ENCODE measurements at regions not wholly inside any gene's neighbourhood (a gene's known extent, or its start where the extent isn't known, plus 50 kb on each side); places are given as distances from the start of the nearest gene placed in this dataset.
"Not testable (repeated sequence)": the region's sequence is repeated elsewhere in the genome, so short reads cannot be mapped to it uniquely, and the experiment has no call there.

- Mint-ChIP-seq H3K4me3 (no peak overlapping the region), H3K36me3 (ENCODE audit: low read depth) (no peaks in the 10 kb centered on the region), H3K27ac (no peak overlapping the region), H3K27me3 (ENCODE audit: low read depth) (no peaks in the 10 kb centered on the region), H3K4me1 (ENCODE audit: low read depth) (no peaks in the 10 kb centered on the region), H3K9me3 (ENCODE audit: insufficient read depth) (no peaks in the 10 kb centered on the region)
- DNase-seq (no peak), ATAC-seq (no peak)
- CTCF ChIA-PET = no interaction called here
- POLR2A ChIA-PET = no interaction called here
Measured at GRCh38 chr4:12932203-12932788, 551.8 kb downstream of the RAB28 start.

- CTCF ChIA-PET = no interaction called here
- H3K27me3 Mint-ChIP-seq (ENCODE audit: low read depth) = no peaks in the 10 kb centered on the region
- no peak for ATAC-seq
Measured at GRCh38 chr4:12929784-12930183, 554.4 kb downstream of the RAB28 start.

GRCh38 chr4:12928751-12929150 is 555.4 kb downstream of the RAB28 start:
- Mint-ChIP-seq H3K27ac (no peak overlapping the region), H3K36me3 (ENCODE audit: low read depth) (no peaks in the 10 kb centered on the region), H3K27me3 (ENCODE audit: low read depth) (no peaks in the 10 kb centered on the region), H3K4me3 (no peak overlapping the region), H3K4me1 (ENCODE audit: low read depth) (no peaks in the 10 kb centered on the region), H3K9me3 (ENCODE audit: insufficient read depth) (no peaks in the 10 kb centered on the region)
- POLR2A ChIA-PET = no interaction called here
- CTCF ChIA-PET = no interaction called here
- ATAC-seq = no peak
- DNase-seq = no peak

More at GRCh38 chr4:12929784-12930183, 554.4 kb downstream of the RAB28 start:
- POLR2A ChIA-PET = no interaction called here
- Mint-ChIP-seq H3K4me3 (no peak overlapping the region), H3K27ac (no peak overlapping the region), H3K9me3 (ENCODE audit: insufficient read depth) (no peaks in the 10 kb centered on the region), H3K36me3 (ENCODE audit: low read depth) (no peaks in the 10 kb centered on the region), H3K4me1 (ENCODE audit: low read depth) (no peaks in the 10 kb centered on the region)
- DNase-seq = no peak

- POLR2A ChIA-PET = no interaction called here
- ATAC-seq (no peak), DNase-seq (no peak)
- CTCF ChIA-PET = no interaction called here
- no peaks in the 10 kb centered on the region for H3K9me3 Mint-ChIP-seq (ENCODE audit: insufficient read depth)
- no peaks in the 10 kb centered on the region for H3K27me3 Mint-ChIP-seq (ENCODE audit: low read depth)
- no peak overlapping the region for H3K27ac Mint-ChIP-seq
- H3K4me3 Mint-ChIP-seq = no peak overlapping the region
- H3K4me1 Mint-ChIP-seq (ENCODE audit: low read depth) = no peaks in the 10 kb centered on the region
- H3K36me3 Mint-ChIP-seq (ENCODE audit: low read depth) = no peaks in the 10 kb centered on the region
Measured at GRCh38 chr4:12926189-12927066, 557.7 kb downstream of the RAB28 start.

GRCh38 chr4:12924728-12925320 is 559.3 kb downstream of the RAB28 start:
- Mint-ChIP-seq H3K27me3 (ENCODE audit: low read depth) (no peaks in the 10 kb centered on the region), H3K36me3 (ENCODE audit: low read depth) (no peaks in the 10 kb centered on the region), H3K27ac (no peak overlapping the region), H3K9me3 (ENCODE audit: insufficient read depth) (no peaks in the 10 kb centered on the region), H3K4me3 (no peak overlapping the region), H3K4me1 (ENCODE audit: low read depth) (no peaks in the 10 kb centered on the region)
- ATAC-seq (no peak), DNase-seq (no peak)
- ChIA-PET POLR2A (no interaction called here), CTCF (no interaction called here)

- Mint-ChIP-seq H3K4me1 (ENCODE audit: low read depth) (no peaks in the 10 kb centered on the region), H3K36me3 (ENCODE audit: low read depth) (no peaks in the 10 kb centered on the region), H3K27ac (no peak overlapping the region), H3K27me3 (ENCODE audit: low read depth) (no peaks in the 10 kb centered on the region), H3K9me3 (ENCODE audit: insufficient read depth) (no peaks in the 10 kb centered on the region), H3K4me3 (no peak overlapping the region)
- POLR2A ChIA-PET = interaction anchor here (0.5 kb wide), 1 partner anchor 76 kb away, joined by 3 read pairs; no protein-coding TSS in a partner anchor
- CTCF ChIA-PET = no interaction called here
- DNase-seq = no peak
- no peak for ATAC-seq
Measured at GRCh38 chr4:12924253-12924652, 559.9 kb downstream of the RAB28 start.

GRCh38 chr4:12912896-12913418 is 571.2 kb downstream of the RAB28 start:
- ChIA-PET CTCF (no interaction called here), POLR2A (no interaction called here)
- DNase-seq (no peak), ATAC-seq (no peak)
- Mint-ChIP-seq H3K27ac (no peak overlapping the region), H3K27me3 (ENCODE audit: low read depth) (no peaks in the 10 kb centered on the region), H3K9me3 (ENCODE audit: insufficient read depth) (peaks cover 5% of the 10 kb centered on the region), H3K4me1 (ENCODE audit: low read depth) (no peaks in the 10 kb centered on the region), H3K4me3 (no peak overlapping the region), H3K36me3 (ENCODE audit: low read depth) (no peaks in the 10 kb centered on the region)

- no peak overlapping the region for H3K4me3 Mint-ChIP-seq
- CTCF ChIA-PET = no interaction called here
- POLR2A ChIA-PET = no interaction called here
- ATAC-seq (no peak), DNase-seq (no peak)
- H3K27ac Mint-ChIP-seq = no peak overlapping the region
- H3K36me3 Mint-ChIP-seq (ENCODE audit: low read depth) = no peaks in the 10 kb centered on the region
- peaks cover 5% of the 10 kb centered on the region for H3K9me3 Mint-ChIP-seq (ENCODE audit: insufficient read depth)
- H3K27me3 Mint-ChIP-seq (ENCODE audit: low read depth) = no peaks in the 10 kb centered on the region
- no peaks in the 10 kb centered on the region for H3K4me1 Mint-ChIP-seq (ENCODE audit: low read depth)
Measured at GRCh38 chr4:12911750-12912358, 572.3 kb downstream of the RAB28 start.

- CTCF ChIA-PET; H3K27ac Mint-ChIP-seq; H3K4me3 Mint-ChIP-seq; H3K36me3 Mint-ChIP-seq (ENCODE audit: low read depth); DNase-seq; ATAC-seq; POLR2A ChIA-PET; H3K27me3 Mint-ChIP-seq (ENCODE audit: low read depth); H3K4me1 Mint-ChIP-seq (ENCODE audit: low read depth); H3K9me3 Mint-ChIP-seq (ENCODE audit: insufficient read depth): not testable (repeated sequence)
Measured at GRCh38 chr4:12903640-12904039, 580.5 kb downstream of the RAB28 start.

- Mint-ChIP-seq H3K27ac (no peak overlapping the region), H3K36me3 (ENCODE audit: low read depth) (no peaks in the 10 kb centered on the region), H3K27me3 (ENCODE audit: low read depth) (no peaks in the 10 kb centered on the region), H3K4me1 (ENCODE audit: low read depth) (no peaks in the 10 kb centered on the region), H3K9me3 (ENCODE audit: insufficient read depth) (peaks cover 3% of the 10 kb centered on the region), H3K4me3 (no peak overlapping the region)
- CTCF ChIA-PET = no interaction called here
- ATAC-seq (no peak), DNase-seq (no peak)
- POLR2A ChIA-PET = no interaction called here
Measured at GRCh38 chr4:12902735-12903134, 581.4 kb downstream of the RAB28 start.

- ChIA-PET POLR2A (no interaction called here), CTCF (no interaction called here)
- Mint-ChIP-seq H3K4me1 (ENCODE audit: low read depth) (no peaks in the 10 kb centered on the region), H3K9me3 (ENCODE audit: insufficient read depth) (no peaks in the 10 kb centered on the region), H3K36me3 (ENCODE audit: low read depth) (no peaks in the 10 kb centered on the region), H3K4me3 (no peak overlapping the region), H3K27ac (no peak overlapping the region), H3K27me3 (ENCODE audit: low read depth) (no peaks in the 10 kb centered on the region)
- DNase-seq (no peak), ATAC-seq (no peak)
Measured at GRCh38 chr4:12897954-12898353, 586.2 kb downstream of the RAB28 start.

- Mint-ChIP-seq H3K4me3 (no peak overlapping the region), H3K9me3 (ENCODE audit: insufficient read depth) (no peaks in the 10 kb centered on the region), H3K4me1 (ENCODE audit: low read depth) (no peaks in the 10 kb centered on the region), H3K27ac (no peak overlapping the region), H3K36me3 (ENCODE audit: low read depth) (no peaks in the 10 kb centered on the region), H3K27me3 (ENCODE audit: low read depth) (no peaks in the 10 kb centered on the region)
- DNase-seq (no peak), ATAC-seq (no peak)
- CTCF ChIA-PET = no interaction called here
- POLR2A ChIA-PET = no interaction called here
Measured at GRCh38 chr4:12894062-12894461, 590.1 kb downstream of the RAB28 start.

Measured in activated CD8-positive, alpha-beta T cell treated with anti-CD3 and anti-CD28 coated beads, Interleukin-2, amount 10 ng/mL, durations not matched to agents 7 days and 5 days (primary cell).